ENCODE measurements at regions not wholly inside any gene's neighbourhood (a gene's known extent, or its start where the extent isn't known, plus 50 kb on each side); places are given as distances from the start of the nearest gene placed in this dataset.

DNA sequence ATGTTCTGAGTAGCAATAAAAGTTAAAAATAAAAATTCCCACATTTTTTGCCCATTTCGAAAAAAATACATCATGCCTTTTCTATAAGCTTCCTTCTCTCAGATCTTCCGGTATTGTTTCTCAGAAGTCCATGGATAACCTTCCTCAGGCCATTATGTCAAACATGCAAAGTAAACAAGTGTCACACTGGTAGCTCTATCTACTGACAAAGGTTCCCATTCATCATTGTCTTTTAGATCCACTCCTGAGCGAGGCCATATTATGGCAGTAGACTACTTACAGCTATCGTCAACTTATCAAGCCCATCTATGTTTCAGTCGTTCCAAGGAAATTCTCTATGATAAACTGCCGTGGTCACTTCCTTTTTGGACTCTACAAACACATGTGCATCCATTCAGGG is 1068.2 kb downstream of the GLUD2 start:
- TF ChIP-seq, protein P1, sequence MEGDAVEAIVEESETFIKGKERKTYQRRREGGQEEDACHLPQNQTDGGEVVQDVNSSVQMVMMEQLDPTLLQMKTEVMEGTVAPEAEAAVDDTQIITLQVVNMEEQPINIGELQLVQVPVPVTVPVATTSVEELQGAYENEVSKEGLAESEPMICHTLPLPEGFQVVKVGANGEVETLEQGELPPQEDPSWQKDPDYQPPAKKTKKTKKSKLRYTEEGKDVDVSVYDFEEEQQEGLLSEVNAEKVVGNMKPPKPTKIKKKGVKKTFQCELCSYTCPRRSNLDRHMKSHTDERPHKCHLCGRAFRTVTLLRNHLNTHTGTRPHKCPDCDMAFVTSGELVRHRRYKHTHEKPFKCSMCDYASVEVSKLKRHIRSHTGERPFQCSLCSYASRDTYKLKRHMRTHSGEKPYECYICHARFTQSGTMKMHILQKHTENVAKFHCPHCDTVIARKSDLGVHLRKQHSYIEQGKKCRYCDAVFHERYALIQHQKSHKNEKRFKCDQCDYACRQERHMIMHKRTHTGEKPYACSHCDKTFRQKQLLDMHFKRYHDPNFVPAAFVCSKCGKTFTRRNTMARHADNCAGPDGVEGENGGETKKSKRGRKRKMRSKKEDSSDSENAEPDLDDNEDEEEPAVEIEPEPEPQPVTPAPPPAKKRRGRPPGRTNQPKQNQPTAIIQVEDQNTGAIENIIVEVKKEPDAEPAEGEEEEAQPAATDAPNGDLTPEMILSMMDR (IDR thresholded peaks at IDR 0.05) = no peak
- TF ChIP-seq EZH2 (IDR thresholded peaks at IDR 0.05; ENCODE audit: borderline replicate concordance, insufficient read depth, low read depth, low read length, poor library complexity, severe bottlenecking) = no peak

All from B cell (primary cell).